ENCODE measurements at regions not wholly inside any gene's neighbourhood (a gene's known extent, or its start where the extent isn't known, plus 50 kb on each side); places are given as distances from the start of the nearest gene placed in this dataset.

- no peak for DNase-seq (ENCODE audit: low spot score)
These were observed 291.2 kb upstream of the RUNX1 start for GRCh38 chr21:35340273-35340672.

GRCh38 chr21:35338881-35339632 lies 290.0 kb upstream of the RUNX1 start:
- no peak for DNase-seq (ENCODE audit: low spot score)

GRCh38 chr21:35338281-35338680 lies 289.2 kb upstream of the RUNX1 start:
- no peak for DNase-seq (ENCODE audit: low spot score)

GRCh38 chr21:35337573-35337972 lies 288.5 kb upstream of the RUNX1 start:
- DNase-seq (ENCODE audit: low spot score), result no peak

- DNase-seq (ENCODE audit: low spot score), result no peak
These were observed 287.4 kb upstream of the RUNX1 start for GRCh38 chr21:35336534-35336933.

- DNase-seq (ENCODE audit: low spot score), result no peak
These were observed 286.9 kb upstream of the RUNX1 start for GRCh38 chr21:35335951-35336446.

- DNase-seq (ENCODE audit: low spot score), result no peak
These were observed 284.9 kb upstream of the RUNX1 start for GRCh38 chr21:35333831-35334618.

GRCh38 chr21:35332841-35333426 lies 283.8 kb upstream of the RUNX1 start:
- no peak for DNase-seq (ENCODE audit: low spot score)

- no peak for DNase-seq (ENCODE audit: low spot score)
These were observed 281.0 kb upstream of the RUNX1 start for GRCh38 chr21:35329940-35330660.

GRCh38 chr21:35328856-35329455 lies 279.9 kb upstream of the RUNX1 start:
- no peak for DNase-seq (ENCODE audit: low spot score)

- no peak for DNase-seq (ENCODE audit: low spot score)
These were observed 277.6 kb upstream of the RUNX1 start for GRCh38 chr21:35326677-35327076.

- DNase-seq (ENCODE audit: low spot score), result no peak
These were observed 276.9 kb upstream of the RUNX1 start for GRCh38 chr21:35325953-35326352.

- DNase-seq (ENCODE audit: low spot score), result no peak
These were observed 275.5 kb upstream of the RUNX1 start for GRCh38 chr21:35324372-35325220.

GRCh38 chr21:35323947-35324346 lies 274.8 kb upstream of the RUNX1 start:
- no peak for DNase-seq (ENCODE audit: low spot score)

GRCh38 chr21:35321322-35322200 lies 272.5 kb upstream of the RUNX1 start:
- DNase-seq (ENCODE audit: low spot score), result no peak

- no peak for DNase-seq (ENCODE audit: low spot score)
These were observed 270.7 kb upstream of the RUNX1 start for GRCh38 chr21:35319684-35320283.

GRCh38 chr21:35316933-35317332 lies 267.8 kb upstream of the RUNX1 start:
- DNase-seq (ENCODE audit: low spot score), result no peak

- no peak for DNase-seq (ENCODE audit: low spot score)
These were observed 267.4 kb upstream of the RUNX1 start for GRCh38 chr21:35316456-35316855.

GRCh38 chr21:35314857-35315582 lies 265.9 kb upstream of the RUNX1 start:
- no peak for DNase-seq (ENCODE audit: low spot score)

Measured in germinal center (tissue), 1 donor.